KBM-7 (cell line): ENCODE measurements at regions not wholly inside any gene's neighbourhood (a gene's known extent, or its start where the extent isn't known, plus 50 kb on each side); places are given as distances from the start of the nearest gene placed in this dataset.
A peak's percentile ranks its signal among the peaks of the same experiment; 100 is the strongest.

Experiments
- DNase-seq: peaks from one replicate; pipeline ENCODE4 v3.0.0-alpha.2; 2015
- in situ Hi-C: fragments of 300-500 bp; cut with MboI; formaldehyde crosslinking; loops from 2 replicates; pipeline ENCODE4 v1.14.3; 2020; ENCODE audit warnings: low sequenced_read_pairs, low pct_unique_long_range_greater_than_20kb, mixed read lengths

DNA sequence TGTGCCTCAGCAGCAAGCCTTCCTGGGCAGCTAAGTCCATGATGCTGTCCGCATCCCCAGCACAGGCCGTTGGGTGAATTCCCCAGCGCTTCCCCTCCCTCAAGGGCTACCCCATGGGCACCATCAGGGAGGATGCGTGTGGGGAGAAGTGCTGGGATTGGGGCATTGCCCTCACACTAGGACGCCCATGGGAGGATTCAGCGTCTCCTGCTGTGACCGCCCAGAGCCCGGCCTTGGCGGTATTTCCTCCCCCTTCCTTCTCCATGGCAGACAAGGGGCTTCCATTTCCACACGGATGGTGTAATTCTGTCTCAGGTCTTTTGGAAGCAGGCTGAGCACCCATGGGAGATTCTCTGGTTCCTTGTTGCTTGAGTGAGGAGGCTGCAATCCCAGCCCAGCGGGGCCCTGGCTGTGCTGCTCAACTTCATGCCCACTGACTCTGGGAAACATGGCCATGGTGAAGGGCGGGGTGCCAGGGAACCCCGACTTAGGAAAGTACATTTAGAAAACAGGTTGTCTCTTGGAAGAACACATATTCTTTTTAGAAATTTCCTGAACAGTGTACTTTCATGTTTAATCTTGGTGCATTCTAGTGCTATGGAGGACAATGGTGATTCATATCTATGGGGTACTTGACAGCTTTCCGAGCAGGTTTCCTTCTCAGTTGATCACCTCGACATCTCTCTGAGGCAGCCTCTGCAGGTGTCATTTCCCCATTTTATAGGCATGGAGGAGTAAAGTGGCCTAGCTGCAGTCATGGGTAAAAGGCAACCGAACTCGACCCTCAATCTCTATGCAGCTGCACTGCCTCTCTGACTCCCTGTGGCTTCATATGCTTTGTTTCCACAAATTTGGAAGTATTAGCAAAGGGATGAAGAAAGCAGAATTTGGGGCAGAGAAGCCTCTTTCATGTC lies 178.2 kb upstream of the CST7 start:
- DNase-seq, result no peak

GRCh38 chr20:24771542-24772061 lies 177.5 kb upstream of the CST7 start:
- in situ Hi-C loops, result no loop called here
- no peak for DNase-seq

More for the DNA sequence above, 178.2 kb upstream of the CST7 start:
- in situ Hi-C loops, result no loop called here

DNA sequence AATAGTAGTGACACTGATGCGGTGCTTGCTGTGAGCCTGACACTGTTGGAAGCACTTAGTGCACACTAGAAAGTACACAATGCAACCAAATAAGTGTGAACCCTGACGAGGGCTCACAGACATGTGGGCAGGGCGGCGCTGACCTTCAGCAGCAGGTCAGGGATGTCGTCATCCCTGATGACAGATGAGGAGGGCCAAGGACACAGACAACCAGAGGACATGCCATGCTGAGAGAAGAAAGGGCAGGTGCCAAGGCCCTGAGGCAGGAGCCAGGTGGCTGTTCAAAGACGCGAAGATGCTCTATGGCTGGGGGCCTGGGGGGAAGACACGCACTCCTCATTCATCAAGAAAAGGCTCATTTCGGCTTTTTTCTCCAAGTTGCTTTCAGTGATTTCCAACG lies 176.4 kb upstream of the CST7 start:
- DNase-seq, result no peak
- in situ Hi-C loops, result no loop called here

DNA sequence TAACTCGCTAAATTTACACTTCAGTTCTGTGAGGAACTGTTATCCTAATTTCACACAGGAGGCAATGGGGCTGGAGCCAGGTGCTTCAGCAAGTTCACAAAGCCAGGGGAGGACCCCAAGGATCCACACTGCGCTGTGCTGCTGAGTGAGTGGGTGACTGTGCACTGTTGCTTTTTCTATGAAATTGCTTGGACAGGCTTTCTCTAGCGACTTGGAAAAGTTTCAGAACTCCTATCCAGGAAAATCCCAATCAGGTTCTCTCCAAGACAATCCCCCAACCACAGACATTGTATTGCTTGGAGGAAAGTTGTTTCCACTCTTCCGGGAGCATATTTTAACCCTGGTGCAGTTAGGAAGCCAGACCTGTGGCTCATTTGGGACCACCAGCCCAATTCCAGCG lies 175.9 kb upstream of the CST7 start:
- in situ Hi-C loops, result no loop called here
- DNase-seq, result no peak

- no peak for DNase-seq
- in situ Hi-C loops, result no loop called here
Observed at GRCh38 chr20:24773751-24774201, 175.3 kb upstream of the CST7 start.

DNA sequence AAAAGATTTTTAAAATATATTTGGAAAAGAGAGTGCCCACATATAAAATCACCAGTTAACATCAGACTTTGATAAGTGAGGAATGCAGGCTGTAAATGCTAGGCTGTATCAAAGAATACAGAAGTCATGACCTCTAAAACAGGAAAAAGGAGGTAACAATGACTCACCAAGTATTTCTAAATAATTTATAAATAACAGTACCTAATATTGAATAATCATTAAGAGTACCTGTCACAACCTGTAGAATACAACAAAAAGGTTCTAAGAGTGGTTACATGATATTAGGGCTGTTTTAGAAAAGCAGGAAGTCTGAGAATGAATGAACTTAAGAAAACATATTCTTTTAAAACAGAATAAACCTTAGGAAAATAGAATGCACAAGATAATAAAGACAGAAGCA lies 173.1 kb upstream of the CST7 start:
- in situ Hi-C loops, result no loop called here
- no peak for DNase-seq

DNA sequence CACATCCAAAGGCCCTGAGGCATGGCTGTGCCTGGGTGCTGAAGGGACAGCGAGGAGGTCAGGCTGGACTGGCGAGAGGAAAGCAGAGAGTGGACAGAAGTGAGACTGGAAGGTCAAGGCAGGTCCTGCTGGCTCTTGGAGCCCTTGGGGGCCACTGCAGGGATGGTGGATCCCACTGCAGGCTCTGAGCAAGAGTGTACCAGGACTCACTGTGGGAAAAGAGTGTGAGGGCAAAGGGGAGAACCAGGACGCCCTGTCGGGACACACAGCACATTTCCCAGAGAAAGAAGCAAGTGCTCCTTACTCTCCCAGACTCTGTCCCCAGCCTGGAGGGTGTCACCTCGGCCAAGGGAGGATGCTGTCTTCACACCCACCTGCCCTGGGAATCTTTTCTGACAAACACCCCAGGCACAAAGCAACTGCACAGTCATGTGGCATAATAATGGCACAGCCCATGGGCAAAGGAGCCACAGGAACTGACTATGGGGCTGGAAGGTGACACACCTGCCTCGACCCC lies 172.3 kb upstream of the CST7 start:
- no peak for DNase-seq
- in situ Hi-C loops, result no loop called here

DNA sequence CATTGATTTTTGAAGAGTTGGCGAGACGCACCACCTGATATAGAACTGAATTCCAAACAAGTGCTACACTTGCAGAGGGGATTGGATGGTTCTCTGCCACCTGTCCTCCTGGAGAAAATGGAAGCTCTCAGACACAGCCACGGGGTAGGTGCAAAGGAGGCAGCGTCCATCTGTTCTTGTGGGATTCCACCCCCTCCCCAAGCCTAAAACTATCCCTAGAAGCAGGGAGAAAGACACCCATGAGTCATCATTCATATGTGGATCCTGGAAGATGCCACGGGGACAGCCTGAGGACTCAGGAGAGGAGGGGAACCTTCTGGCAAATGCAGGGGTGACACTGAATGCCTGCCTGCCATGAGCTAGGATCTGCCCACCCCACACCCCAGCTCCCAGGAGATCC lies 171.3 kb upstream of the CST7 start:
- in situ Hi-C loops, result no loop called here
- no peak for DNase-seq

DNA sequence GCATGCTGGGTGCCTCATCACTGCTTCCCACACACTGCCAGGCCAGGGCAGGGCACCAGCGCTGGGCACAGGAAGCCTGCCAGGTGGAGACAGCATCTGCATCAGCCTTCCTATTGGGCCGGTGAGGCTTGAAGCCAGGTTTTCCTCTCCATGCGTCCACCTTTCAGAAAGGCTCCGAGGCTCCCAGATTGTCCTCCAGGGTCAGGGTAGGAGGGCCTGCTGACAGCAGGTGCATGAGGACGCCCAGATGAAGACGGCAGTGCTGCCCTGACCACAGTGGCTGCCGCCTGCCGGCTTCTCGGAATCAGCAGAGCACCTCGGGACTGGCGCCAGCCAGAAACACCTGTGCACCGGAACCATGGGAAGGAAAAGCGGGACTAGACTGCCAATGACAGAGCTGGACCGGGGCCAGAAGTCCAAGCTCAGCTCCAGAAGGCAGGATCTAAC lies 170.5 kb upstream of the CST7 start:
- in situ Hi-C loops, result no loop called here
- no peak for DNase-seq

GRCh38 chr20:24779131-24779530 lies 169.9 kb upstream of the CST7 start:
- in situ Hi-C loops, result no loop called here
- DNase-seq, result no peak

DNA sequence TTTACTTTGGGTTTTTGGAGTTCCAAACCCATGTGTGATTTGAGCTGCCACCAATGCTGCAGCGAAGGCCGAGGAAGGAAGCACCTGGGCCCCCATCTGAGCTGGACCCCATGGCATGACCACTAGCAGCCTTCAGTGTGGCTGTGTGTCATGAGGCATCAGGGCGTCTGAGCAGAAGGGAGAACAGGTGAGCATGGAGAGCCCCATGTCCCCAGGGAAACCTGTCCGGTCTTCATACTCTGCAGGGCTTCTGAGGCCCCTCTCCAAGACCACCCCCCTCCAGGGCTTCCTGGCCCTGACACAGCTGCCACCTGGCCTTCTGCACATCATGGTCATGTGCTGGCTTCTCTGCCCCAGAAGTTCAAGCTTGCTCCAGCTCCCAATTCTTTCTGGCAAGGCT lies 169.1 kb upstream of the CST7 start:
- in situ Hi-C loops, result no loop called here
- no peak for DNase-seq

- DNase-seq, result no peak
- in situ Hi-C loops, result no loop called here
Observed at GRCh38 chr20:24780674-24781417, 168.2 kb upstream of the CST7 start.

- in situ Hi-C loops, result no loop called here
- peak; percentile 5 for DNase-seq
Observed at GRCh38 chr20:24781418-24781980, 167.6 kb upstream of the CST7 start.

- in situ Hi-C loops, result no loop called here
- DNase-seq, result no peak
Observed at GRCh38 chr20:24782301-24782700, 166.8 kb upstream of the CST7 start.

GRCh38 chr20:24782801-24783630 lies 166.1 kb upstream of the CST7 start:
- DNase-seq, result no peak
- in situ Hi-C loops, result no loop called here

GRCh38 chr20:24783631-24784492 lies 165.2 kb upstream of the CST7 start:
- DNase-seq, result no peak
- in situ Hi-C loops, result no loop called here

- DNase-seq, result no peak
- in situ Hi-C loops, result no loop called here
Observed at GRCh38 chr20:24784607-24785006, 164.5 kb upstream of the CST7 start.
